ENCODE measurements at regions not wholly inside any gene's neighbourhood (a gene's known extent, or its start where the extent isn't known, plus 50 kb on each side); places are given as distances from the start of the nearest gene placed in this dataset.

DNA sequence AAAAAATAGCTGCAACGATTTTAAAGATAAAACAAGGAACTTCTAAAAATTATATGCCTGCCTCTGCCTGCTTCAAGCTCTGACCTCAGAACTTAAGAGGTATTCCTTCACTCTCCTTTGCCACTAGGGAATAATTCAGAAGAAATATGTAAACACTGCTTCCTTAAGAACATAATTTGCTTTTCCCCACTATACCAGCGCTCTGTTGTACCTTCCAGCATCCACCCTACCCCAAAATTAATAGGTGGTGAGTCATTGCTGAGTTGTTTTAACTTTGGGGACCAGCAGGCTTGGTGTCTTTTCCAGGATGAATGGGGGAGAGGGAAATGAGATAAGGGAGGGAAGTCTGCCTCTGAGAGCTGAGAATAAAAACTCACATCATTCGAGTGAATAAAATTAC, 107.7 kb upstream of the ATXN1 start:
- no peak for TF ChIP-seq JUND (IDR thresholded peaks at IDR 0.05; ENCODE audit: low read depth)
- no peak for DNase-seq (ENCODE audit: low read depth in 1 of 2, low spot score in 1 of 2)
- in situ Hi-C loops (cut with HindIII; ENCODE audit: low pct_unique_long_range_greater_than_20kb, low sequenced_read_pairs), result no loop called here

DNA sequence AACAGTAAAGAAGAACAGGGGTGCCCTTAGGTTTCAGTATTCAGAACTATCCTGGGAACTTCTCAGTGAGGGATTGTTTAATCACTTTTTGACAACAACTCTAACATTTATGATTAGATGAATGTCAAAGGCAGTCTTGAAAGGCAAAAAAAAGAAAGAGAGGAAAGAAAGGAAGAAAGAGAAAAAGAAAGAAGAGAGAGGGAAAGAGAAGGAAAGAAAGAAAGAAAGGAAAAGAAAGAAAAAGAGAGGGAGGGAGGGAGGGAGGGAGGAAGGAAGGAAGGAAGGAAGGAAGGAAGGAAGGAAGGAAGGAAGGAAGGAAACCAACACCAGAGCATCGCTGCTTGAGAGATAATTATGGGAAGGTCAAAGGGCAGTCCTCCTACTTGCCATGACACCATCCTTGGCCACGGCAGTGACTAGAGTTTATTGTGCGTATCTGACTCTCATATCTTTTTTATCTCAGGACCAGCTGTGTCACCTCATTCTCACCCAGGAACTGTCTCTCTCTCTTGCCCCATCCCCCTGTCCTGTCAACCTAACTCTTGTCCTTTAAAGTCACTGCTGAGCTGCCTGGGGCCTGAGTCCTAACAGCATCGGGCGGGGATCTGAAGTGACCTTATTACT, 96.8 kb upstream of the ATXN1 start:
- no peak for TF ChIP-seq JUND (IDR thresholded peaks at IDR 0.05; ENCODE audit: low read depth)
- no peak for DNase-seq (ENCODE audit: low read depth in 1 of 2, low spot score in 1 of 2)
- in situ Hi-C loops (cut with HindIII; ENCODE audit: low pct_unique_long_range_greater_than_20kb, low sequenced_read_pairs), result no loop called here

DNA sequence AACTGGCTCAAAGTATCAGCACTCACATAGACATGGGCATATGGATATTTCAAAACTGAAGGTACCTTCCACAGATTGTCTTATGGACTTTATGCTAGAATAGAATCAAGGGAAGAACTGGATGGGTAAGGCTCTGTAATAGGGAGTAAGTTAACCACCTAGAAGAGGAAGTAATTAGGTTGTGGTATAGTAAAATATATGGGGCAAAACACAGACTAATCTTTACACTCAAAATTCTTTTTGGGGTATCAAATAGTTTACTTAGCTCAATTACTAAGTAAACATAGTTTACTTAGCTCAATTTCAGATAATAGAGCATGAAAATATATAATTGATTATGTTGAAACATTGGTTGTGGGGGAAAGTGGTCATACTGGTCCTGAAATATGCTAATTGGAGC, 94.2 kb upstream of the ATXN1 start:
- in situ Hi-C loops (cut with HindIII; ENCODE audit: low pct_unique_long_range_greater_than_20kb, low sequenced_read_pairs), result no loop called here
- TF ChIP-seq JUND (IDR thresholded peaks at IDR 0.05; ENCODE audit: low read depth), result no peak

DNA sequence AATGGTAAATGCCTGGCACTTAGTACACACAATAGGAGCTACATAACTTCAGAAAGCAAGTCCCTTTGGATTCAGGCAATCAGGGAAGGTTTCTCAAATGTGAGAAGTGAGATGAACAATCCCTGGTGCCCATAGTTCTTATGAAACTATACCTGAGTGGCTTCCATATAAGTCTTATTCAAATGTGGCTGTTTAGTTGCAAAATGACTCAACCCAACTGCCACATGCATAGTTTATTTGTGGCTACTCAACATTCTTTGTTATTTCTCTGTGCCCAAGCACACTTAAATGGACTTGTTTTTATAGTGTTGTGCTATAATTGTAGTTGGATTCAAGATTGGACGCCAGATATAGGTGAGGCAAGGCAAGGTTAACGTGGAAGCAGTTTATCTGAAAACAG, 93.7 kb upstream of the ATXN1 start:
- in situ Hi-C loops (cut with HindIII; ENCODE audit: low pct_unique_long_range_greater_than_20kb, low sequenced_read_pairs), result no loop called here
- no peak for TF ChIP-seq JUND (IDR thresholded peaks at IDR 0.05; ENCODE audit: low read depth)
- DNase-seq (ENCODE audit: low read depth in 1 of 2, low spot score in 1 of 2), result peak in 1 of 2 experiments; percentile 6

More for the DNA sequence above, 94.2 kb upstream of the ATXN1 start:
- no peak for DNase-seq (ENCODE audit: low read depth in 1 of 2, low spot score in 1 of 2)

DNA sequence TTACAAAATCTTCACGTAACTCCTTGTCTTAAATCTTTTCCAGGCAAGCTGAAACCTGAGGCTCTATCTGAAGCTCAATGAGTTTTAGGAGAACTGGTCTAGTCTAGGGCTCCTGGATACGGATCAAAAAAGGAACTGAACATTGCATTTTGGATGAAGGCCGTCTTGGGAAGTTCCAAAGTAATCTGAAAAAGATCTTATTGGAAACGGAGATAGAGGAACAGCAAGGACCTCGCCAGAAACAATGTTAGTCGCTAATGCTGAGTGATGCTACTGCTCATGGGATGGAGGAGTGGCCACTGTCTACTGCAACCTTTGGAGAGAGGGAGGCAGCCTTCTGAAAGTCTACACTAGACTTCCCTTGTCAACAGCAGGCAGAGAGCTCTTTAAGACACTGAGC, 91.4 kb upstream of the ATXN1 start:
- no peak for DNase-seq (ENCODE audit: low read depth in 1 of 2, low spot score in 1 of 2)
- in situ Hi-C loops (cut with HindIII; ENCODE audit: low pct_unique_long_range_greater_than_20kb, low sequenced_read_pairs), result no loop called here
- TF ChIP-seq JUND (IDR thresholded peaks at IDR 0.05; ENCODE audit: low read depth), result no peak

DNA sequence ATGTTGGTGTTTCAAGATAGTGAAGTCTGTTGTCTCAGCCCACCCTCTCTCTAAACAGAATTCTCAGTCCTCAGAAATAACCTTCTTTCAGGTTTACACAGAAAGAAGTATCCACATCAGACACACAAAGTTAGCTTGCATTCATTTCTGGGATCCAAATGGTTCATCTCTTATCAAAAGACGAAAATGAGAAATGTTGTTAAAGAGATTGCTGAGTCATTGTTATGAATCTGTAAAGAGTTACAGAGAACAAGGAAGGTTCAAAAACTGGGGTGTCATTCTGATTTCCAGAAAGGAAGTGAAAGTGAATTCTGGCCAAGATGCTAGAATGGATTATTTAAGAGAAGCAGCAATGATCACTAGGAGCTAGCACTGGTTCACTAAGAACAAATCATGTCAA, 90.5 kb upstream of the ATXN1 start:
- TF ChIP-seq JUND (IDR thresholded peaks at IDR 0.05; ENCODE audit: low read depth), result no peak
- in situ Hi-C loops (cut with HindIII; ENCODE audit: low pct_unique_long_range_greater_than_20kb, low sequenced_read_pairs), result no loop called here
- no peak for DNase-seq (ENCODE audit: low read depth in 1 of 2, low spot score in 1 of 2)

DNA sequence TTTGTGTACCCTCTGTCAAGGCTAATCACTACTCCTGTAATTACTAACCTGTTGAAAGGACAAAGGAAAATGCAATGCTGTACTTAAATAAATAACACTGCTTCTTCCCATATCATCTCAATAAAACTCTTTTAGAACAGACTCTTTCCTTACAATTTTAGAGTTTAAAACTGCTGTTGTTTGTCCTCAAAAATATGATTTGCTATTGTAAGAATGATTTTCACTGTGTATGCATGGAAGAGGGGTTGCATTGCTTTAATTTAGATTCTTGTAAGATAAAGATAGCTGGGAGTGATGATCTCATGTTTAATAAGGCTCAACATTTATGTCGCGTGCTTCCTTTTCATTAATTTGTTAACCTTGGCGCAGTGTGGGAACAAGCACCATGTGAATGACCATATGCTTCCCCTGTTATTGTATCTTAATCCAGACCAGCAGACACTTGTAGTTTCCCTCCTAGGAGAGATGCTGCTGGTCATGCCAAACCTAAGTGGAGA, 89.8 kb upstream of the ATXN1 start:
- TF ChIP-seq JUND (IDR thresholded peaks at IDR 0.05; ENCODE audit: low read depth), result no peak
- DNase-seq (ENCODE audit: low read depth in 1 of 2, low spot score in 1 of 2), result no peak
- in situ Hi-C loops (cut with HindIII; ENCODE audit: low pct_unique_long_range_greater_than_20kb, low sequenced_read_pairs), result no loop called here

DNA sequence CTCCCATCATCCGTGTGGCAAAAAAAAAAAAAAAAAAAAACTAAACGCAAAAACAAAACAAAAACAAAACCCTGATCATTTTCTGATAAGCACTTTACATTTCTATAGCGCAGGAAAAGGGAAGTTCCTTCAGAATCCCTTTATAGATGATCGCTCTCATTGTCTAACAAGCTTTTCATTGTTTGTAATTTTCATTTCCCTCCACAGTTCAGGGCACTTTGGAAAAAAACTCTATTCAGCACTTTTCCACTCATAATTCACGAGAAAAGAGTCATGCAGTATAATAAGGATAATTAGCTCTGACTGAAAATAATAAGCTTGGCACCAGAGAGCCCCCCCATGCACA, 89.4 kb upstream of the ATXN1 start:
- TF ChIP-seq JUND (IDR thresholded peaks at IDR 0.05; ENCODE audit: low read depth), result no peak
- DNase-seq (ENCODE audit: low read depth in 1 of 2, low spot score in 1 of 2), result no peak
- in situ Hi-C loops (cut with HindIII; ENCODE audit: low pct_unique_long_range_greater_than_20kb, low sequenced_read_pairs), result no loop called here

DNA sequence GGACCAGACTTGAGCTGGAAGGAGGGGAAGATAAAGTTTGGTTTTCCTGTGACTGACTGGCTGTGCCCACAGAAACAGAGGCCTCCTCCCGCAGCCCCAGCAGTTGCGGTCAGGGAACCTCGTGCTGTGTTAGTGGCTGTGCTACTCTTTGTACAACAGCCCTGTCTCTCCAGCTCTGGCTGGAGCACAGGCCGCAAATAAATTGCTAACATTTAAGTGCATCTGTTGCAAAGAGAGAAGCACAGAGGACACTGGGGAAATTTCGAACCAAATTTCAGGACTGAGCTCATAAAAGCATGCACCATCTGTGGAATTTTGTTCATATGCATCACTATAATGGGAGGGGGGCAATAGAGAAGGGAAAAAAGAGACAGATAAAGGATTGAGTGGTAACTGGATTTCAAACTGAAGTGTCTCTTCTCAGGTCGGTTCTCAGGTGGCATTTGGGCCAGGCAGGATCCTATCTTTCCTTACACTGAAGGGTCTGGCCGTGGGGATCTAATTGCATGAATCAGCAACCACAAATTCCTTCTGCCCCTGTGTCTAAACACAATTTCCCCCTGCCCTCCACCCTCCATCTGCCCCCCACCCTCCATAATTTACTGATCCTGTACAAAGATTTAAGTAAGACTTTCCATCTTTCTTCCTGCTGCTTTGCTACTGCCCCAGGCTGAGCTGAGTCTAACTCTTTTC, 88.9 kb upstream of the ATXN1 start:
- in situ Hi-C loops (cut with HindIII; ENCODE audit: low pct_unique_long_range_greater_than_20kb, low sequenced_read_pairs), result no loop called here
- DNase-seq (ENCODE audit: low read depth in 1 of 2, low spot score in 1 of 2), result peak in 1 of 2 experiments; percentile 7
- TF ChIP-seq JUND (IDR thresholded peaks at IDR 0.05; ENCODE audit: low read depth), result no peak

DNA sequence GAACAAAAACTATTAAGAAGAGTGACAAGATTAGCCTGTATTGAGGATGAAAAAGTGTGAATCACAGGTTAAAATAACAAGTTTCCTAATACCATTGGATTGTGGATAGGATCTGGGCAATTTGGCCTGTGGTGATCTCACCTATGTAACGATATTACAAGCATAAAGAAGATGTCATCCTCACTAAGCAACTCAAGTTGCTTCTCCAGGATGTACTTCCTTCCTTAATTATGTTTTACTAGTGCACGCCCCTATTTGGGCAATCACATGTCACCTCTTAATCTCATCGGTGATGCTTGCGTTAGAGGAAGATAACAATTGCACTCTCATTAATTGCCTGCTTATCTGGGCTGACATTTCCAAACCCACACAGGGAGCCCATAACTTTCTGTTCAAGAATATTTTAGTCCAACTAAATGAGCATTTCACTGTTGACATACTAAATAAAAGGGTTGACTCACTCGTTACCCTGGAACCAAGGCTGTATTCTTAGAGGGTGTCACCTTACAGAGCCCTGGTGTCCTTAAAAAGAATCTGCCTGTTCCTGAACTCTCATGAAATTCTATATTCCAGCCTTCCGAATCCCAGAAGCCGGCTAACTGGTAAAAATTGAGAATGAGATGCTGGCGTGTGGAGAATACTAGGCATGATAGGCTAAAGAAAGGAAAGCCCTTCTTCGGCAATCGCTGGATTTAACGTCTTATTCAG, 88.2 kb upstream of the ATXN1 start:
- DNase-seq (ENCODE audit: low read depth in 1 of 2, low spot score in 1 of 2), result peak in 1 of 2 experiments; percentile 52
- in situ Hi-C loops (cut with HindIII; ENCODE audit: low pct_unique_long_range_greater_than_20kb, low sequenced_read_pairs), result no loop called here

DNA sequence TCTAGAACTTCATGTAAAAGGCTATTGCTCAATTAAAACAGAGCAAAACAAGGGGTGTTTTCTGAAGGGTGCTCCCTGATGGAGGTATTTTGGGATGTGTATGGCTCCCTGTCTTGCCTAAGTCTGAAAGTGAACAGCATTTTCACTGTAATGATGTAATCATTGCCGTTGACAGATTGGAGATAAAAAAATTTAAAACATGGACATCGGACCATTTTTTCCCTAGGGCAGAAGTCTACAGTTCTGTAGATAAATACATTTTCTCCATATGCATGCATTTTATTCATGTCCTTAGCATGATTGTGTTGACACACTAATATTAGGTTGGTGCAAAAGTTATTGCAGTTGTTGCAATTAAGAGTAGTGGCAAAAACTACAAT, 85.1 kb upstream of the ATXN1 start:
- in situ Hi-C loops (cut with HindIII; ENCODE audit: low pct_unique_long_range_greater_than_20kb, low sequenced_read_pairs), result no loop called here
- TF ChIP-seq JUND (IDR thresholded peaks at IDR 0.05; ENCODE audit: low read depth), result no peak
- DNase-seq (ENCODE audit: low read depth in 1 of 2, low spot score in 1 of 2), result no peak

More for the DNA sequence above, 88.2 kb upstream of the ATXN1 start:
- no peak for TF ChIP-seq JUND (IDR thresholded peaks at IDR 0.05; ENCODE audit: low read depth)

DNA sequence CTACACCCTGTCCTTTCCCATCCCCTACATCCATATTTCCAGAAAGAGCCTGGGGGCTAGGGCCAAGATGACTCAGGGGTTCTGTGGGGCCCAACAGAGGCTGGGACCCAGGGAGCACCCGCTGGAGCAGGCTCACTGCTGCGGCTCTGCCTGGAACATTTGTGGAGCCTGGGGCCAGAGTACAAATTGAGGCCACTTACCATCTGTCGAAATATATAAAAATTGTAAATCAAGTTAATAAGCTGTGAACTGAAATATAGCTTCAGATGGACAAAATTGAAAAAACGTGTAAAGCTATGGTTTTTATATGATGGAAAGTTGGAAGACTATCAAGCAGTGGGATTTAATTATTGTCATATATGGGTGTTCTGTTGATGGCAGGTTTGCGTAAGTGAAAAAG, 82.9 kb upstream of the ATXN1 start:
- no peak for TF ChIP-seq JUND (IDR thresholded peaks at IDR 0.05; ENCODE audit: low read depth)
- in situ Hi-C loops (cut with HindIII; ENCODE audit: low pct_unique_long_range_greater_than_20kb, low sequenced_read_pairs), result no loop called here

DNA sequence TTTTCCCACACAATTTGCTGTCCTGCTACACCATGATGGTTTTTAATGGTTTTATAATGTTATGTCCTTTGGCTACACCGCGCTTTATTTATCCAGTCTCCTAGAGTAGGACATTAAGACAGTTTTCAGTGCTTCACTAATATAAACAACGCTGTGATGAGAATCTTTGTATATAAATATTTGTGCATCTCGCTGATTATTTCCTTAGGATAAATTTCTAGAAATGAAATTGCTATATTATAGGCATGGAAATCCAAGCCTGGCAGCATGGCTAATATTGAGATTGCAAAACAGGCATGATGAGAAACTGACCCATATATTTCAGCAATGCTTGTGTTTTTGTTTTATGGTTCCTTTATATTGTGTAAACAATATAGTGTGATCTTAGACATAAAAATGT, 81.4 kb upstream of the ATXN1 start:
- DNase-seq (ENCODE audit: low read depth in 1 of 2, low spot score in 1 of 2), result peak in 1 of 2 experiments; percentile 31
- TF ChIP-seq JUND (IDR thresholded peaks at IDR 0.05; ENCODE audit: low read depth), result no peak
- in situ Hi-C loops (cut with HindIII; ENCODE audit: low pct_unique_long_range_greater_than_20kb, low sequenced_read_pairs), result no loop called here

More for the DNA sequence above, 82.9 kb upstream of the ATXN1 start:
- DNase-seq (ENCODE audit: low read depth in 1 of 2, low spot score in 1 of 2), result no peak
